ENCODE measurements at regions not wholly inside any gene's neighbourhood (a gene's known extent, or its start where the extent isn't known, plus 50 kb on each side); places are given as distances from the start of the nearest gene placed in this dataset.

- TF ChIP-seq BHLHE40 (IDR thresholded peaks at IDR 0.05; ENCODE audit: low read depth, low read length): no peak
- TF ChIP-seq POLR2A (IDR thresholded peaks at IDR 0.05; ENCODE audit: low read length): no peak
- no peak for DNase-seq (ENCODE audit: low read depth in 1 of 2, low spot score in 1 of 2)
- Histone ChIP-seq H3K4me3 (no peak overlapping the region), H3K4me2 (no peak overlapping the region), H3K27ac (no peak overlapping the region), H3K9me3 (no peaks in the 10 kb centered on the region), H3K4me1 (no peaks in the 10 kb centered on the region)
- no peak for ATAC-seq
- 40% methylated on average over 2 of the region's 3 CpGs for whole genome bisulfite sequencing (ENCODE audit: missing lambda C conversion rate)
- FAIRE-seq: no peak
- CTCF ChIA-PET: interaction anchor here (1.7 kb wide), 1 partner anchor 14 kb away, joined by 4 read pairs; no protein-coding TSS in a partner anchor
- POLR2A ChIA-PET: no interaction called here
Observed at GRCh38 chr4:144442713-144443112, 203.2 kb upstream of the HHIP start.

GRCh38 chr4:144449611-144450010, 196.3 kb upstream of the HHIP start:
- H3K4me3 ChIP-seq: no peak overlapping the region
- DNase-seq (ENCODE audit: low read depth in 1 of 2, low spot score in 1 of 2) (no peak), ATAC-seq (no peak), FAIRE-seq (no peak)
- ChIA-PET POLR2A (no interaction called here), CTCF (no interaction called here)
- H3K9me3 ChIP-seq: no peaks in the 10 kb centered on the region
- no peak overlapping the region for H3K4me2 ChIP-seq
- no peak for TF ChIP-seq BCL3 (IDR thresholded peaks at IDR 0.05)
- no peak for TF ChIP-seq RAD21 (conservative IDR thresholded peaks at IDR 0.05 in 1 of 2, IDR thresholded peaks at IDR 0.05 in 1 of 2)
- TF ChIP-seq KDM5A (IDR thresholded peaks at IDR 0.05): no peak
- TF ChIP-seq NPAS2 (CRISPR knock-in tag; IDR thresholded peaks at IDR 0.05; ENCODE audit: borderline replicate concordance): no peak
- no peak for TF ChIP-seq RARB (CRISPR knock-in tag; IDR thresholded peaks at IDR 0.05)
- no peak for TF ChIP-seq BHLHE40 (IDR thresholded peaks at IDR 0.05; ENCODE audit: low read depth, low read length)
- TF ChIP-seq, protein P1, sequence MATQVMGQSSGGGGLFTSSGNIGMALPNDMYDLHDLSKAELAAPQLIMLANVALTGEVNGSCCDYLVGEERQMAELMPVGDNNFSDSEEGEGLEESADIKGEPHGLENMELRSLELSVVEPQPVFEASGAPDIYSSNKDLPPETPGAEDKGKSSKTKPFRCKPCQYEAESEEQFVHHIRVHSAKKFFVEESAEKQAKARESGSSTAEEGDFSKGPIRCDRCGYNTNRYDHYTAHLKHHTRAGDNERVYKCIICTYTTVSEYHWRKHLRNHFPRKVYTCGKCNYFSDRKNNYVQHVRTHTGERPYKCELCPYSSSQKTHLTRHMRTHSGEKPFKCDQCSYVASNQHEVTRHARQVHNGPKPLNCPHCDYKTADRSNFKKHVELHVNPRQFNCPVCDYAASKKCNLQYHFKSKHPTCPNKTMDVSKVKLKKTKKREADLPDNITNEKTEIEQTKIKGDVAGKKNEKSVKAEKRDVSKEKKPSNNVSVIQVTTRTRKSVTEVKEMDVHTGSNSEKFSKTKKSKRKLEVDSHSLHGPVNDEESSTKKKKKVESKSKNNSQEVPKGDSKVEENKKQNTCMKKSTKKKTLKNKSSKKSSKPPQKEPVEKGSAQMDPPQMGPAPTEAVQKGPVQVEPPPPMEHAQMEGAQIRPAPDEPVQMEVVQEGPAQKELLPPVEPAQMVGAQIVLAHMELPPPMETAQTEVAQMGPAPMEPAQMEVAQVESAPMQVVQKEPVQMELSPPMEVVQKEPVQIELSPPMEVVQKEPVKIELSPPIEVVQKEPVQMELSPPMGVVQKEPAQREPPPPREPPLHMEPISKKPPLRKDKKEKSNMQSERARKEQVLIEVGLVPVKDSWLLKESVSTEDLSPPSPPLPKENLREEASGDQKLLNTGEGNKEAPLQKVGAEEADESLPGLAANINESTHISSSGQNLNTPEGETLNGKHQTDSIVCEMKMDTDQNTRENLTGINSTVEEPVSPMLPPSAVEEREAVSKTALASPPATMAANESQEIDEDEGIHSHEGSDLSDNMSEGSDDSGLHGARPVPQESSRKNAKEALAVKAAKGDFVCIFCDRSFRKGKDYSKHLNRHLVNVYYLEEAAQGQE (IDR thresholded peaks at IDR 0.05): no peak
- no peak for TF ChIP-seq ZNF302 (CRISPR knock-in tag; IDR thresholded peaks at IDR 0.05)
- no peak for TF ChIP-seq MAZ (IDR thresholded peaks at IDR 0.05; ENCODE audit: borderline replicate concordance, low read depth, low read length)
- TF ChIP-seq, protein P2, sequence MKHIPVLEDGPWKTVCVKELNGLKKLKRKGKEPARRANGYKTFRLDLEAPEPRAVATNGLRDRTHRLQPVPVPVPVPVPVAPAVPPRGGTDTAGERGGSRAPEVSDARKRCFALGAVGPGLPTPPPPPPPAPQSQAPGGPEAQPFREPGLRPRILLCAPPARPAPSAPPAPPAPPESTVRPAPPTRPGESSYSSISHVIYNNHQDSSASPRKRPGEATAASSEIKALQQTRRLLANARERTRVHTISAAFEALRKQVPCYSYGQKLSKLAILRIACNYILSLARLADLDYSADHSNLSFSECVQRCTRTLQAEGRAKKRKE (CRISPR knock-in tag; IDR thresholded peaks at IDR 0.05; ENCODE audit: low read depth): no peak
- no peak for TF ChIP-seq RFX5 (IDR thresholded peaks at IDR 0.05)
- no peak for TF ChIP-seq JUNB (IDR thresholded peaks at IDR 0.05)
- TF ChIP-seq HOXA7 (CRISPR knock-in tag; IDR thresholded peaks at IDR 0.05): no peak
- no peak for TF ChIP-seq RNF2 (IDR thresholded peaks at IDR 0.05; ENCODE audit: borderline replicate concordance, low read depth)
- no peak for TF ChIP-seq ZFP36 (IDR thresholded peaks at IDR 0.05; ENCODE audit: borderline replicate concordance, partially characterized antibody)
- no peak for TF ChIP-seq CEBPB (IDR thresholded peaks at IDR 0.05)
- TF ChIP-seq MAFK (IDR thresholded peaks at IDR 0.05; ENCODE audit: partially characterized antibody): no peak
- no peak for TF ChIP-seq POLR2A (IDR thresholded peaks at IDR 0.05; ENCODE audit: low read length)
- no peak for TF ChIP-seq GATA3 (IDR thresholded peaks at IDR 0.05; ENCODE audit: borderline replicate concordance)
- WGBS (ENCODE audit: missing lambda C conversion rate): 86% methylated on average over 9 of the region's 10 CpGs
- H3K27ac ChIP-seq: no peak overlapping the region
- no peaks in the 10 kb centered on the region for H3K4me1 ChIP-seq

DNA sequence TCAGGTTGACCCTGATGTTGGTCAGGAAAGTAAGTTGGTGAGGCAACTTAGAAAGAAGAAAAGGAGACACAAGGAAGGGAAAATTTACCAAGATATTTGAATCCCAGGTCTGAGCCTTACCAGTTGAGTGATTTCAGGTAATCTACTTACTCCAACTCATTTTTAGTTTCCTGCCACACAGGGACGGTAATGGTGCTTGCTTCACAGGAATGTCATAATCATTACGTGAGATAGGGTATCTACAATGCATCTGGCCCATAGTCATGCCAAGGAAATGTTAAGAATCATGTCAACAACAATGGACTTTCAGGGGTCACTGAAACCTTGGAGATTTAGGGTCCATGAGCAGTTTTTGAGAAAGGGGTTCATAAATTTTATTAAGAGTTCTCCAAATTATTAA, 195.4 kb upstream of the HHIP start:
- ATAC-seq (no peak), FAIRE-seq (no peak), DNase-seq (ENCODE audit: low read depth in 1 of 2, low spot score in 1 of 2) (no peak)
- Histone ChIP-seq H3K9me3 (no peaks in the 10 kb centered on the region), H3K4me1 (no peaks in the 10 kb centered on the region), H3K4me2 (no peak overlapping the region), H3K27ac (no peak overlapping the region), H3K4me3 (no peak overlapping the region)
- ChIA-PET CTCF (no interaction called here), POLR2A (no interaction called here)
- TF ChIP-seq SMC3 (IDR thresholded peaks at IDR 0.05): no peak
- no peak for TF ChIP-seq MYC (IDR thresholded peaks at IDR 0.05; ENCODE audit: borderline replicate concordance, low read length)
- TF ChIP-seq JUN (IDR thresholded peaks at IDR 0.05): no peak
- TF ChIP-seq MAZ (IDR thresholded peaks at IDR 0.05; ENCODE audit: borderline replicate concordance, low read depth, low read length): no peak
- TF ChIP-seq CBX8 (IDR thresholded peaks at IDR 0.05): no peak
- TF ChIP-seq CHD4 (IDR thresholded peaks at IDR 0.05; ENCODE audit: borderline replicate concordance): no peak
- no peak for TF ChIP-seq ZFP36 (IDR thresholded peaks at IDR 0.05; ENCODE audit: borderline replicate concordance, partially characterized antibody)
- TF ChIP-seq FOSL2 (IDR thresholded peaks at IDR 0.05): no peak
- TF ChIP-seq FOSL2 (CRISPR knock-in tag; IDR thresholded peaks at IDR 0.05): no peak
- no peak for TF ChIP-seq HOXB5 (CRISPR knock-in tag; IDR thresholded peaks at IDR 0.05)
- no peak for TF ChIP-seq HES2 (IDR thresholded peaks at IDR 0.05)
- TF ChIP-seq RAD21 (conservative IDR thresholded peaks at IDR 0.05 in 1 of 2, IDR thresholded peaks at IDR 0.05 in 1 of 2): no peak
- no peak for TF ChIP-seq GATA3 (IDR thresholded peaks at IDR 0.05; ENCODE audit: borderline replicate concordance)
- TF ChIP-seq KDM5A (IDR thresholded peaks at IDR 0.05): no peak
- 83% methylated on average over 2 of the region's 2 CpGs for WGBS (ENCODE audit: missing lambda C conversion rate)

Measured in A549 (cell line).